ENCODE measurements at regions not wholly inside any gene's neighbourhood (a gene's known extent, or its start where the extent isn't known, plus 50 kb on each side); places are given as distances from the start of the nearest gene placed in this dataset.

DNA sequence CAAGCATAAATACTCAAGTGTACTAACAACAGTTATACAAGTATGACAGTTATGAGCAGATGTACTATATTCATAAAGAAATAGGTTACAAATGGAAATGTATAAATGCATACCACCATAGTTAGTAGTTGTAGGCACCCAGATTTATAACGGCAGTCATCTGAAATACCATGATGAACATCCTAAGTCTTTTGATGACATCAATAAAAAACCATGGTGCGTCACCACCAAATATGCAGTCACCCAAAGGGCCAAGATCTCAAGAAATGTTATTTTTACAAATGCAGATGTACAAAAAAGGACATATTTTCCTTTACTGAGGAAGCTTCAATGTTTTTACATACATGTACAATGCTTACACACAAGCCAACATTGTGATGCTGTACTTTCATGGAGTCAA lies 70.8 kb upstream of the XPA start:
- POLR2A ChIA-PET (ENCODE audit: unreplicated experiment): no interaction called here
- Histone ChIP-seq H4K5ac (ENCODE audit: low read depth, low read length) (no peak overlapping the region), H3K9me3 (ENCODE audit: control insufficient read depth, insufficient read depth, low read length) (no peaks in the 10 kb centered on the region; the same call in 1 of the 2 replicates), H3K18ac (ENCODE audit: low read depth, low read length) (no peak overlapping the region), H2AK9ac (replicated peaks; ENCODE audit: low read depth, low read length, poor library complexity) (no peak overlapping the region), H4K8ac (ENCODE audit: low read depth in 2 of 2, low read length in 2 of 2) (no peak overlapping the region; a peak in 1 of 4 replicates), H3K9me1 (ENCODE audit: insufficient read depth, low read length) (no peaks in the 10 kb centered on the region), H4K20me1 (ENCODE audit: insufficient read depth, low read length) (no peaks in the 10 kb centered on the region), H2BK20ac (ENCODE audit: low read depth, low read length) (no peak overlapping the region), H3K4me1 (ENCODE audit: control insufficient read depth, insufficient read depth, low read length) (peaks cover 3% of the 10 kb centered on the region; the same call in 1 of the 2 replicates), H3K27ac (ENCODE audit: insufficient read depth, low read length) (no peak overlapping the region), H3K36me3 (ENCODE audit: control insufficient read depth, insufficient read depth, low read length) (no peaks in the 10 kb centered on the region), H4K91ac (ENCODE audit: insufficient read depth, low read depth, low read length) (no peak overlapping the region), H2BK5ac (ENCODE audit: low read depth, low read length, poor library complexity, severe bottlenecking) (no peak overlapping the region), H2BK120ac (ENCODE audit: low read depth, low read length) (no peak overlapping the region), H2AFZ (replicated peaks; ENCODE audit: low read length, poor library complexity) (no peak overlapping the region), H2AK5ac (ENCODE audit: low read depth, low read length) (no peak overlapping the region), H3K27me3 (ENCODE audit: control insufficient read depth, insufficient read depth, low read length) (peaks cover 31% of the 10 kb centered on the region), H3K4me2 (ENCODE audit: low read depth, low read length) (no peak overlapping the region), H3K14ac (replicated peaks; ENCODE audit: low read depth, low read length) (no peak overlapping the region), H3K4ac (ENCODE audit: low read depth, low read length) (no peak overlapping the region), H3K23ac (ENCODE audit: low read depth, low read length) (no peak overlapping the region), H3K4me3 (ENCODE audit: insufficient read depth, low read depth, low read length) (no peak overlapping the region), H3K79me1 (ENCODE audit: low read depth in 1 of 2, low read length in 2 of 2) (no peaks in the 10 kb centered on the region), H3K9ac (ENCODE audit: low read depth, low read length) (no peak overlapping the region), H2BK15ac (ENCODE audit: low read depth, low read length) (no peak overlapping the region), H3K56ac (ENCODE audit: extremely low read depth, insufficient read depth, low read length) (no peak overlapping the region)
- ATAC-seq (ENCODE audit: low read depth): no peak
- no TSS peak for BruUV-seq (replicated peaks)
- dilution Hi-C loops (cut with HindIII; ENCODE audit: low sequenced_read_pairs, unreplicated experiment): no loop called here
- no CpG with 5 or more reads among the region's 2 CpGs for WGBS, 2 experiments (ENCODE audit: extremely low coverage in 2 of 2, insufficient read length in 1 of 2)
- TF ChIP-seq MXI1 (IDR thresholded peaks at IDR 0.05; ENCODE audit: borderline replicate concordance, low read depth, low read length) (no peak), FOS (IDR thresholded peaks at IDR 0.05; ENCODE audit: low read depth, low read length) (no peak)
- TF ChIP-seq, protein P1, sequence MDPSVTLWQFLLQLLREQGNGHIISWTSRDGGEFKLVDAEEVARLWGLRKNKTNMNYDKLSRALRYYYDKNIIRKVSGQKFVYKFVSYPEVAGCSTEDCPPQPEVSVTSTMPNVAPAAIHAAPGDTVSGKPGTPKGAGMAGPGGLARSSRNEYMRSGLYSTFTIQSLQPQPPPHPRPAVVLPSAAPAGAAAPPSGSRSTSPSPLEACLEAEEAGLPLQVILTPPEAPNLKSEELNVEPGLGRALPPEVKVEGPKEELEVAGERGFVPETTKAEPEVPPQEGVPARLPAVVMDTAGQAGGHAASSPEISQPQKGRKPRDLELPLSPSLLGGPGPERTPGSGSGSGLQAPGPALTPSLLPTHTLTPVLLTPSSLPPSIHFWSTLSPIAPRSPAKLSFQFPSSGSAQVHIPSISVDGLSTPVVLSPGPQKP (IDR thresholded peaks at IDR 0.05; ENCODE audit: borderline replicate concordance, low read depth, low read length): no peak
- intact Hi-C loops (cut with micrococcal nuclease): no loop called here
- CTCF ChIA-PET: no interaction called here
- in situ Hi-C loops (cut with MboI; ENCODE audit: low sequenced_read_pairs): no loop called here
- DNase-seq: peak; percentile 75
